ENCODE measurements at regions not wholly inside any gene's neighbourhood (a gene's known extent, or its start where the extent isn't known, plus 50 kb on each side); places are given as distances from the start of the nearest gene placed in this dataset.
"Not testable (repeated sequence)": the region's sequence is repeated elsewhere in the genome, so short reads cannot be mapped to it uniquely, and the experiment has no call there.

DNA sequence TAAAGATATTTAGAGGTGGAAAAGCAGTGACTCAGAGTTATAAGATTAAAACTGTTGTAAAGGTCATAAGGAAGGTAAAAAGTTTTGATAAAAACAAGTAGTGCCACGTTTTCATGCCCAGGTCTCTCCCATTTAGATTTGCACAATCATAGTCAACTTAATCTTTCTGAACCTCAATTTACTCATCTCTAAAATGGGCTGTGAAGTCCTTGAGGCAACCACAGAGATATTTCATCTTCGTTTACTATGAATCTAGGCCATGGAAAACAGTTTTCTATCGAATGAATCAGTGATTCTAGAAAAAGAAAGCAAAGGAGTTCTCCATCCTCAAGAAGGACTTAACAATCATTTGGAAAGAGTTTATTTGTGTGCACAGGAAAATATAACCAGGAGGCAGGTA, 190.2 kb downstream of the EDN1 start:
- no peak for DNase-seq

DNA sequence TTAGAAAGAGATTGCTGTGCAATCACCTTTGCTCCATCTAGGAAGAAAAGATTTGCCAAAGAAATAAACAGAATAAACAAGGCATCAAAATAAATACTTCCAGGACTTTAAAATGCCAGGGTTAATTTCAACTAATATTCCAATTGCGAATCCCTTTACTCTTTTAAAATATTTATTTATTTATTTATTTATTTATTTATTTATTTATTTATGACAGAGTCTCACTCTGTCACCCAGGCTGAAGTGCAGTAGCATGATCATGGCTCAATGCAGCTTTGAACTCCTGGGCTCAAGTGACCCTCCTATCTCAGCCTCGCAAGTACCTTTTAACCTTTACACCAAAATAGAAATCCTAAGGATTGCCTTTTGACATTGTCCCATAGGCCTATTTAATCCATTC, 191.1 kb downstream of the EDN1 start:
- DNase-seq, result no peak

DNA sequence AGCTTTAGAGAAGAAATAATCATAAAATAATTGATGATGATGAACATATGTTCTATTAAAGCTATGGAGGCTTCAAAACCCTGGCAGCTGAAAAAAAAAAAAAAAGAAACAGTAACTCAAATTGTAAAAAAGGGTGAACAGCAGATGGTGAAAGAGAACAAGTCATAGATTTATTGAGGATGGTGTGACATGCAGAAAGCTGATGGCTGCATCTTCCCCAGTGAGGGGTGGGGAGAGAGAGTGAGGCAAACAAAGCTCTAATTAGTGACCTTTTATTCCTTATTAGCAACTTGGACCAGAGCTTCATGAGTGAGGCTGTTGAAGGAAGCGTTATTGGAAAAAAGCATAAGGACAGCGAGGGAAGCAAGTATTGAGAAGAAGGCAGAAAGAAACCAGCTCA, 191.7 kb downstream of the EDN1 start:
- DNase-seq, result no peak

DNA sequence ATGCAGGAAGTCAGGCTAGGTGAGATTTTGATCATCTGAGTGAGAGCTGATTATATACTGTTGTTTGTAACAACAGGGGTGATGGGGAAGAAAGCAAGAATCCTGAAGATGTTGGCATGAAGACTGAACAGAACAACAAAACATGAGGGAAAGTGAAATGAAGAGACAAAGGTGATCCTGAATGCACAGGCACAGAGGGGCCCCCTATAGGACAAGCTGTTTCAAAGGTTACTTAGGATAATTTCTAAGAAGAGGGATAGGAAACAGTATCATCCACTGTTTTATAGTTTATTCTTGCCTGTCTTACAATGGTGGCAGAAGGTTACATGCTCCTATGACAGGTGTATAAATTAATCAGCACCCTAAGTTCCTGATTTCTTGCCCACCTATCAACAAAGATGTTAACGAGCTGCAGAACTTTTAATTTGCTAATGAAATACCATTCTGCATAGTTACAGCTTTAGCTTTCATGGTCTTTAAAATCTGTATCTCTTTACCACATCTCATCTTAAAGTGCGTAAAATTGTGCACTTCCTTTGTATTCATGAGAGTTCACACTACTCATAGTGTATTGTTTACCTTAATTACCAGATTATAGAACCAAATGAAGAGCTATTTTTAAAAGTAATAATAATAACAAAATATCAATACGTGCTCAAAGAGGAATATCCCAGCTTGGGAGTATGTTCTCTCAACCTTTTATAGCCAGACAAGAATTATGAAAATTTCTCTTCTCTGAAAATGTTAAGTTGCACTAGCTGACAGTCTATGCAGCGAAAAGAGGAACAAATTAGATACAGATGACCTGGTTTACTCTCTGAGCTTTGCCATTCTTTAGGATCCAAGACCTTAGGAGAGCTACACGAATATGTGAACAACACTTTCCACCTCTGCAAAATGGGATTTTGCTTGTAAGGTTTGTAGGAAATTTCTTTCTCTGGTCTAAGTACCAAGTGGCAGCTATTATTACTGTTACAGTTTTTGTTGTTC, 192.5 kb downstream of the EDN1 start:
- DNase-seq, result peak; percentile 25

DNA sequence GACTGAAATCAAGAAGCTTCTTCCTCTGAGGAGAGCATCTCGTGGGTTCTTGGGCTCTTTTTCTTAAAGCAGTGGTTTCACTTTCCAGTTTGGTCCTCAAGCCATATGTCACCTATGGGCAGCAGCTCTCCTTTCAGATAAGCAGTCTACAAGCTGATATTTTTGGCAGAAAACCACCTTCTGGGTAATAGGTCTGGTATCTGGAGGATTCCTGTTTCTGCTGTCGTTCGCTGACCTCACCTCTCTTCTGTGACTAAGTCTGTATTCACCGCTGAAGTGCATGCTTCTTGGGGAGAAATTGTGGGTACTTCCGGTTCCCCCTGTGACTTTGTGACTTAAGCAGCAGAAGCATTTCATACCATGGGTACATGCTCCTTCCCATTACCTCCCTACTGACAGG, 193.6 kb downstream of the EDN1 start:
- peak; percentile 98 for DNase-seq

DNA sequence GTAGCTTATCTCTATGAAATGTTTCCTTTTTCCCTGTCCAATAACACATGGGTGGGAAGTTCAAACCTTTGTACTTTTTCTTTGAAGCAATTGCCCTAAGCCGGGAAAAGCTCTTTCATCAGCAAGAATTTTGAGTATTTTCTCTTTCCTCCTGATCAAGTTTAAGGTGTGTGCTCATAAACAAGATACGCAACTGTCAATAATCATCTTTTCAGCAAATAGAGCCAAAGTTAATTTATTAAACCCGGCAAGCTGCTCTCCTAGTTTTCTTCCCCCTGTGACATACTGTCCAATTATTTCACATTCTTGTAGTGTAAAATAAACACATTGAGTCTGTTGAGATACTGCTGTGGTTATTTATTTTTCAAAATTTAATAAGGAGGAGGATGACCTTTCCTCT, 194.4 kb downstream of the EDN1 start:
- DNase-seq, result no peak

DNA sequence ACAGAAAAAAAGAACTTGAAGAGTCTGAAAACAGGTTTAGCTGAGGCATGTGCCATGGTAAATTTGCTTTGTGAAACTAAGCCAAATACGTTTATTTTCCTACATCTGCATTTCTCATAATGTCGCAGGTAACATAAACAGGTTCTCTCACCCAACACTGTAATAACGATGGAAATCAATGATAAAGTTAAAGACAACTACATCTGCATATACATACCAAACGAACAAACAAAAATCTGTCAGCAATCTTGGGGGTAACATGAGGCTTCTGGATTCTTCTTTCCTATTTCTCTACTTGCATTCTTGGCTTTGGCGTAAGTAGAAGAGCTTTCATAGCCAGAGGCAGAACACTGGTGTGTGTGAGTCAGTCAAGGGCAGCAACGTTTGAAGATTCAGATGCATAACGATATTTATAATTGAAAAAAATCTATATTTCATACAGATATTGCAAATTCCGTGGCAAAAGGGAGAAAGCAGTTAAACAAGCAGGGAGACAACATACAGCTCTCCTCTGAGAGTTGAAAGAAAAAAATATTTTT, 195.1 kb downstream of the EDN1 start:
- DNase-seq, result peak; percentile 42

DNA sequence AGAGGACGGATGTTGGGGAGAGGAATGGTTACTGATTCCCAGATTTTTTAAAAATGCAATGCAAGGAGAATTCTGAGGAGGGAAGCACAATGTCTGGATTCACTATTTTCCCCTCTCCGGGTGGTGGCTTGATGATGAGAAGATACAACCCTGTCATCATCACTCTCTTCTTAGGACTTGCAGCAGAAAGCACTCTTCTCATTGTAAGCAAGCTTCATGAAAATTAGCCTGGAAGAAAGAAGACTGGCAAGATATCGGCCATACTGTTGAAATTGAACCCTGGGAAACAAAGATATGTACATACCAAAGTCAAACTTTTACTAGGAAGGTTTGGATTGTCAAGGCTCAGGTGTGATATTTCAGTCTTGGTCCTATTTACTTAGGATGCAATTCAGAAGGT, 195.7 kb downstream of the EDN1 start:
- DNase-seq, result no peak

DNA sequence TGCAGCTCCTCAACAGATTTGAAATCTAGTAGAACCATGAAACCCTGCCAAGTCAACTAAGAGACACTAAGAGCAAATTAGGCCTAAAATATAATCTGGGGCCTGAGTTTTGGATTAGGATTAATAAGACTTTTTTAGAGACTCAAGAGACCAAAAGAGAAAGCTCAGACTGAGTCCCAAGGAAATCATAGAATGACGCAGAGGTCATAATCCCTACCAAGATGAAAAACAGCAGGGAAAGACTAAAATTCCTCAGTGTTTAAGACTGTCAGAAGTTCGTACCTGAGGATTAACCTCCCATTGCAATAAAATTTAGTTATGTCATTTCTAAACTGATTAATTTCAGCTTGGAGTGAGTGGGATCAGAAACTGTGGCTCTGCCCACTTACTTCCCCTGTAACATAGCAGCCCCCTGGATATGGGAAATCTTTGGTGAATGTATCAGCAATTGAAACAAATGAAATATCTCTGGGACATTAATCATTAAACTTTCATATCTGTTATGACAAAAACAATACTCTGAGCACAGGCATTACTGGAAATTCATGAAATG, 200.3 kb downstream of the EDN1 start:
- peak; percentile 18 for DNase-seq

DNA sequence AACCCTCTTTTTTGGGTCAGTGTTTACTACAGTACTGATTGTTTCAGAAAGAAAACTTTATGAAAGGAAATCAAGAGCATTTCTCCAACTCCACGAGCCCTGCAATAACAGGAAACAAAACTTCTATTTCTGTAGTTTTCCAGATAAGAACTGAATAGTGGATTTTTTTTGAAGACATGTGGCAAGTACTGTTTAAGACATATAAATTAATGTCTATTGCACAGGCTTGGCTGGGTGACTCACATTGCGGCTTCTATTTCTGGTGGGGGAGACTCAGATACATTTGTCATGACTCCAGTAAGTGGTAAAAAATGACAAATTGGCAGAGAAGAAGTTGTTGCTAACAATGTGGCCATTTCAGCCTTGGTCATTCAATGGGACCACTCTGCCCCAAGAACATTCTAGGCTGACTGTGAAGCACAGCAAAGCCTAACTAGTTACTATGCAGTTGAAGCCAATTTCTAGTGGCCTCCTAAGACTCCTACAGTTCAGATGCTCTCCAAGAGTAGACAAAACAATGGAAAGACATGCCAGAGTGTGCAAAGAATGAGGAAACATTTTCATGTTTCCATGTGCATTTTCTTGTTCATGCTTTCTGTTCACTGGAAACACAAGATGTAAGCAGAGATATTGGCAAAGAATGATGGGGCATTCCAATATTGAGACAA, 200.9 kb downstream of the EDN1 start:
- DNase-seq, result peak; percentile 95

DNA sequence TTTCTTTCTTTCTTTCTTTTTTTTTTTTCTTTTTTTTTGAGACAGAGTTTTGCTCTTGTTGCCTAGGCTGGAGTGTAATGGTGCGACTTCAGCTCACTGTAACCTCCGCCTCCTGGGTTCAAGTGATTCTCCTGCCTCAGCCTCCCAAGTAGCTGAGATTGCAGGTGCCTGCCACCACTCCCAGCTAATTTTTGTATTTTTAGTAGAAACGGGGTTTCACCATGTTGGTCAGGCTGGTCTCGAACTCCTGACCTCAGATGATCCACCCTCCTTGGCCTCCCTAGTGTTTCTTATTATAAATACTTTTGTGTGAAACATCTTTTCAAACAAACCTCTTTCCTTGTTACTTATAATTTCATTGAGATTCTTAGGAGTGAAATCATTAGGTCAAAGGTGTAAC, 202.8 kb downstream of the EDN1 start:
- DNase-seq, result not testable (repeated sequence)

DNA sequence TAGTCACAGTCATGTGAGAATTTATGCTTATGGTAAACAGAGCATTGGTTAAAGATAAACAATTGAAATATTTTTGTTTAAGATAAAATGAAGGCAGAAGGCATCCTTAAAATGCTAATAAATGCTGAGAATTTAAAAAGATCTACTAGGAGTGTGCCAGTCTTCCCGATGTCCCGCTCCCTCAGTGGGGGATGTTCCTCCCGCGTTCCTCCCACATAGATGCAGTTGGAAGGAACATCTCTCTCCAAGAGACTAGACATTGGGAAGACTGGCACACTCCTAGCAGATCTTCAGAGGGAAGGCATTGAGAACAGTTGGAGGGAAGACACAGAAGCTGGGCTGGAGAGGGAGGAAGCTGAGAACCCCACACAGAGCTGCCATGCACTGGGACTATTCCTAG, 203.3 kb downstream of the EDN1 start:
- no peak for DNase-seq

DNA sequence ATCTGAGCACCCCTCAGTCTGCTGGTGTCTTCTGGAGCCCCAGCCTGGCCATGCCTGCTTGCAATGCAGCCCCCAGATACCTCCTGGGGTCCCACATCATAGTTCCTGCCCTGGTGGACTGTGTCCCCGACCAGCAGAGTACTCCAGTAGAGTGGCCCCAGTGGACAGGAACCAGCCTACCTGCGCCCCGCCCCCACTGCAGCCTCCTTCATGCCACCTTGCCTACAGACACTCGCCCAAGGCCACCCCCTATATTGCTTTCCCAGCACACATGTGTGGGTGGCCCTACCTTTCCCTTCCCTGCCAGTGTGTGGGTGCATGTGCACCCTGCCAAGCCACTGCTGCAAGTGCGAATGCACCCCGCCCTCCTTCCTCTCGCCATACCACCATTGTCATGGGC, 204.0 kb downstream of the EDN1 start:
- DNase-seq, result no peak

DNA sequence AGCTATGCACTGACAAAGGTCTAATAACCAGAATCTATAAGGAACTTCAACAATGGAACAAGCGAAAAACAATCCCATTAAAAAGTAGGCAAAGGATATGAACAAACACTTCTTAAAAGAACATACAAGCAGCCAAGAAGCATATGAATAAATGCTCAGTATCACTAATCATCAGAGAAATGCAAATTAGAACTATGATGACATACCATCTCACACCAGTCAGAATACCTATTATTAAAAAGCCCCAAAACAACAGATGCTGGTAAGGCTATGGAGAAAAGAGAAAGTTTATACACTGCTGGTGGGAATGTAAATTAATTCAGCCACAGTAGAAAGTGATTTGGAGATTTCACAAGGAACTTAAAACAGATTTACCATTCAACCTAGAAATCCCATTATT, 211.8 kb downstream of the EDN1 start:
- no peak for DNase-seq

DNA sequence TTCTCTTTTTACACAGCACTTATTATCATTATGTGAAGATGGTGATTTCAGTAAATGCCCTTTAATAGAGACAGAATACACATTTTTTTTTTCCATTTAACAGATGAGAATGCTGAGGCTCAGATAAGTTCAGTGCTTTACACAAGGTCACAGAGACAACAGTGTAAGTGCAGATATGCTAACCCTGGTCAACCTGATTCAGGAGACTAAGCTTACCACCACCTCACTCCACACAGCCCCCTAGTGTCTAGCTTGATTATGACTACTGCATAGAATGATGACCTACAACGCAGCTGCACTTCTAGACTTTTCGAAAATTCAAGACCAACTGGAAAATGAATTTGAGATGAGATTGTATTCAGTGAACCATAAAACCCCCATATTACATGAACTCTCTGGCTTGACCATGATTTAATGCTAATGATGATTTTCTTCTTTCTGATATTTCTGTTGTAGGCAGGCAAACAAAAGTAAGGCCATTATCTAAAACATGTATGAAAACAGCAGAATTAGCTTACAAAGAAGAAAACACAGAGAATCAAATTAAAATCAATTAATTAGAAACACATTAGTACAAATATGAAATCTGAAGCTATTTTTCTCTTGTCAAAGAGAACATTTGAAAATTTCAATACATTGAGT, 212.1 kb upstream of the PHACTR1 start:
- DNase-seq, result peak; percentile 22

DNA sequence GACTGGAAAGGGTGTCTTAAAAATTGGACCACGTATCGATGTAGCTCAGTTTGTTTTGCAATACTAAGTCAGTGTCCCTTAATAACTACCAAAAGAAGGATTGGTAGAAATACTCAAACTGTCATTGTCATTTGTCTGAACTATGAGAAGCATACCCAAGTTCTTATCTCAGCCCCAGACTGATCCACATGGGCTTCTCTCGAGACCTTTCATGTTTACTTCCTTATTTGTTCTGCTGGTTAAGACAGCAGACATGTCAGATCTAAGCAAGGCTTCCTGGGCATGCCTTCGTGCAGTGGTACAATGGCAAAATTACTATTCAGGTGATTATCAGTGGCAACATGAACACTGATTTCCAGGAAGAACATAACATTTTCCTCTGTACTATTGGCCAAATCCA, 211.1 kb upstream of the PHACTR1 start:
- DNase-seq, result no peak

DNA sequence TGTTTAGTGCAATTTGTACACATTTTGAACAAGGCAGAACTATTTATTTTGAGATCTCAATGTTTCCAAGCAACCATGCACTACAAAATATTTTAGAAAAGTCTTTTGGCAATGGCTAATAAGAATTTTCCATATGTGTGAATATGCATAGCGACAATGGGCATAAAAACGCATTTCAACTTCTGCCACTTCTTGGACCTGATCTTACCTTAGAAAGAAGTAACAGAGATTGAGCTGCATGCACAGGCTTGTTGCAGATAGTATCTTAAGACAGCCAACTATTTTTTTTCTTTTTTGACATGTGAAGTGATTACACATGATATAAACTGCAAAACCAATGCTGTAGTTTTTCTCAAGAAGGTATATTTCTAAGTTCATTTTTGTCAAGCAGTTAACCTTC, 210.4 kb upstream of the PHACTR1 start:
- DNase-seq, result no peak

DNA sequence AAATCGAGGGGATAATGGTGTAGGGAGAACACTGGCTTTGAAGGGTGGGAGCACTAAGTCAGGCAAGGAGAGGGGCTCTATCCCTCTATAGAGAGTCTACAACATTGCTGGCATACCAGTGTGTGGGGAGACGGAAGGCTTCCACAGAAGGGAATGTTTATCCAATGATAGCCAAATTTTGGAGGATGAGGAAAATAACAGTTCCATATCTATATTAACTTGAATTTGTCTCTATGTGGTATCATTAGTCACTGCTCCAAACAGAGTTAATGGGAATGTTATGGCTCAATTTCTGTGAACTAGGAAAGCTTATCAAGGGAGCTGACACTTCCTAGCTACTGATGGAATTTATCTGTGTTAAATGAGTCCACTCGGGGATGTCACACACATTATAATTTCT, 208.9 kb upstream of the PHACTR1 start:
- no peak for DNase-seq

DNA sequence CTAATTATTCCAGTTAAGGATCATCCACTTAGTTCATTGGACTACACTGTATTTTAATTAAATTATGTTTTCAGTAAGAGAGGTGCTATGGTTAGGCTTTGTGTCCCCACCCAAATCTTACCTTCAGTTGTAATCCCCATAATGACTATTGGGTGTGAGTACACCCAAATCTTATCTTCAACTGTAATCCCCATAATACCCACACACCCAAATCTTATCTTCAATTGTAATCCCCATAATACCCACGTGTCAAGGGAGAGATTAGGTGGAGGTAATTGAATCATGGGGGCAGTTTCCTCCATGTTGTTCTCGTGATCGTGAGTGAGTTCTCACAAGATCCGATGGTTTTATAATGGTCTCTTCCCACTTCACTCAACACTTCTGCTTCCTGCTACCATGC, 208.0 kb upstream of the PHACTR1 start:
- DNase-seq, result no peak

DNA sequence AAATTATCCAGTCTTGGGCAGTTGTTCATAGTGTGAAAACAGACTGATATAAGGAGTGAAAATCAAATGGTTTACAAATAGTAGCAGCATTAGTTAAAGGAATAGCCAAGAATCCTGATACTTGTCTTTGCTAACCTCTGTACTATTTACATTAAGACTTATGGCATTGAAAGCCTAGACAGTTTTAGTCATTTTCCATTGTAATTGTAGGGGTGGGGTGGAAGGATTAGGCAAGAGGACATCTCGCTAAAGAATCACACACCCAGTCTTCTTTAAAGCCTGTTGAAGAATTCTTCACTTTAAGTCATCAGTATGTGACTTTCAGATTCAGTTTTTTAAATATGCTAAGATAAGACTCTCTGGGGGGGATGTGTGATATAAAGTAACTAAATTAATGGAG, 207.5 kb upstream of the PHACTR1 start:
- DNase-seq, result no peak

DNA sequence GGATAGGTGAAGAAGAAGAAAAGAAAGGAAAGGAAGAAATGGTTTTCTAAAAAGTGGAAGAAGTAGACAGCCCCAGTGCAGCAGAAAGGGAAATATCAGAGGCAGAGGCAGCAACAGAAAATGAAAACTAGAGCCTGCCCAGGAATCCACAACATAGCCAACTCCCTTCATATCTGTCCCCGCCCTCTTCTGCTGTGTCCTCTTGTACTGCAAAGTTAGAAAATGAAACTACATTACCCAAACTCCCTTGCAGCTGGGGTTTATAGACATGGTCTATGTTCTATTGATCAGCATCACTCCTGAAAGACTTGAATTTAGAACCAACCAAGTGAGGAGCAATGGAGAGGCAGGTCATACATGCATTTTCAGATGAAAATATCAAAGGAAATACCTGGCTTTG, 200.5 kb upstream of the PHACTR1 start:
- DNase-seq, result no peak

DNA sequence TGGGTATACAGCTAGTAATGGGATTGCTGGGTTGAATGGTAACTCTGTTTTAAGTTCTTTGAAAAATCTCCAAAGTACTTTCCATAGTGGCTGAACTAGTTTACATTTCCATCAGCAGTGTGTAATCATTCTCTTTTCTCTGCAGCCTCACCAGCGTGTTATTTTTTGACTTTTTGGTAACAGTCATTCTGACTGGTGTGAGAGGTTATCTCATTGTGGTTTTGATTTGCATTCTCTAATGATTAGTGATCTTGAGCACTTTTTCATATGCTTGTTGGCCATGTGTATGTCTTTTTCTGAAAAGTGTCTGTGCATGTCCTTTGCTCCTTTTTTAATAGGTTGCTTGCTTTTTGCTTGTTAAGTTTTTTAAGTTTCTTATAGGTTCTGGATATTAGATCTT, 194.2 kb upstream of the PHACTR1 start:
- DNase-seq, result peak; percentile 61

DNA sequence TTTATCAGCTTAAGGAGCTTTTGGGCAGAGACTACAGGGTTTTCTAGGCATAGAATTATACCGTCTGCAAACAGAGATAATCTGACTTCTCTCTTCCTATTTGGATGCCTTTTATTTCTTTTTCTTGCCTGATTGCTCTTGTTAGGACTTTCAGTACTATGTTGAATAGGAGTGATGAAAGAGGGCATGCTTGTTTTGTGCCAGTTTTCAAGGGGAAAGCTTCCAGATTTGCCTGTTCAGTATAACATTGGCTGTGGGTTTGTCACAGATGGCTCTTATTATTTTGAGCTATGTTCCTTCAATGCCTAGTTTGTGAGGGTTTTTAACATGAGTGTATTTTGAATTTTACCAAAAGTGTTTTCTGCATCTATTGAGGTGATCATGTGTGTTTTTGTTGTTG, 192.8 kb upstream of the PHACTR1 start:
- DNase-seq, result no peak

Data from EL (cell line).